Activated T-helper 2 cell treated with anti-CD3 and anti-CD28 coated beads, Interferon-gamma antibody, Interleukin-2, Interleukin-4, amounts not matched to agents 10 μg/mL and 5 μg/mL and 100 μg/mL, durations not matched to agents 14 hours and 24 hours and 36 hours (primary cell): ENCODE measurements at regions not wholly inside any gene's neighbourhood (a gene's known extent, or its start where the extent isn't known, plus 50 kb on each side); places are given as distances from the start of the nearest gene placed in this dataset.
"Not testable (repeated sequence)": the region's sequence is repeated elsewhere in the genome, so short reads cannot be mapped to it uniquely, and the experiment has no call there.

Experiments used
- DNase-seq: peaks from one replicate; pipeline ENCODE4 v3.0.0; 2021; ENCODE audit warnings: low spot score
- H3K27ac Mint-ChIP-seq: one replicate; pipeline ENCODE4 v1.8.0; 2021; ENCODE audit warnings: mixed read lengths
- H3K27me3 Mint-ChIP-seq: one replicate; pipeline ENCODE4 v1.8.0; 2021; ENCODE audit warnings: low read depth, mixed read lengths
- H3K36me3 Mint-ChIP-seq: one replicate; pipeline ENCODE4 v1.8.0; 2021; ENCODE audit warnings: low read depth, mixed read lengths
- H3K4me1 Mint-ChIP-seq: one replicate; pipeline ENCODE4 v1.8.0; 2021; ENCODE audit warnings: low read depth, mixed read lengths
- H3K4me3 Mint-ChIP-seq: one replicate; pipeline ENCODE4 v1.8.0; 2021; ENCODE audit warnings: low read depth, mild to moderate bottlenecking, moderate library complexity, mixed read lengths
- H3K9me3 Mint-ChIP-seq: one replicate; pipeline ENCODE4 v1.8.0; 2021; ENCODE audit warnings: mixed read lengths
- intact Hi-C: fragments of 100-400 bp; cut with micrococcal nuclease; formaldehyde crosslinking; loops from one replicate; pipeline ENCODE4 v1.15.1; 2023

- H3K9me3 Mint-ChIP-seq, H3K27me3 Mint-ChIP-seq, H3K4me1 Mint-ChIP-seq, H3K36me3 Mint-ChIP-seq, intact Hi-C loops: not testable (repeated sequence)
- DNase-seq = peak; percentile 63
- Mint-ChIP-seq H3K27ac (peak overlapping the region; percentile 74), H3K4me3 (peak overlapping the region; percentile 76)
These were observed 143.6 kb downstream of the NBPF8 start for GRCh38 chr1:120558303-120559060.

GRCh38 chr1:120561767-120562166 is 146.9 kb downstream of the NBPF8 start:
- H3K4me3 Mint-ChIP-seq, H3K27ac Mint-ChIP-seq, H3K4me1 Mint-ChIP-seq, DNase-seq, H3K9me3 Mint-ChIP-seq, H3K27me3 Mint-ChIP-seq, H3K36me3 Mint-ChIP-seq, intact Hi-C loops: not testable (repeated sequence)

GRCh38 chr1:120565396-120565795 is 150.6 kb downstream of the NBPF8 start:
- intact Hi-C loops, H3K4me1 Mint-ChIP-seq, H3K9me3 Mint-ChIP-seq, H3K27ac Mint-ChIP-seq, H3K27me3 Mint-ChIP-seq, DNase-seq, H3K36me3 Mint-ChIP-seq, H3K4me3 Mint-ChIP-seq: not testable (repeated sequence)

- H3K9me3 Mint-ChIP-seq, intact Hi-C loops: not testable (repeated sequence)
These were observed 152.8 kb downstream of the NBPF8 start for GRCh38 chr1:120567620-120568019.

GRCh38 chr1:120575201-120575600 is 148.5 kb upstream of the NBPF26 start:
- DNase-seq, H3K36me3 Mint-ChIP-seq, H3K27me3 Mint-ChIP-seq, H3K4me3 Mint-ChIP-seq, H3K27ac Mint-ChIP-seq, H3K4me1 Mint-ChIP-seq, H3K9me3 Mint-ChIP-seq, intact Hi-C loops: not testable (repeated sequence)

More at GRCh38 chr1:120567620-120568019, 152.8 kb downstream of the NBPF8 start:
- not testable (repeated sequence) for DNase-seq, H3K27me3 Mint-ChIP-seq, H3K27ac Mint-ChIP-seq, H3K36me3 Mint-ChIP-seq, H3K4me3 Mint-ChIP-seq, H3K4me1 Mint-ChIP-seq

GRCh38 chr1:120582135-120582534 is 141.6 kb upstream of the NBPF26 start:
- H3K4me3 Mint-ChIP-seq, H3K36me3 Mint-ChIP-seq, intact Hi-C loops, H3K27ac Mint-ChIP-seq, H3K27me3 Mint-ChIP-seq, H3K9me3 Mint-ChIP-seq, H3K4me1 Mint-ChIP-seq, DNase-seq: not testable (repeated sequence)

- H3K27ac Mint-ChIP-seq, H3K9me3 Mint-ChIP-seq, H3K36me3 Mint-ChIP-seq, intact Hi-C loops, H3K27me3 Mint-ChIP-seq, H3K4me1 Mint-ChIP-seq, H3K4me3 Mint-ChIP-seq, DNase-seq: not testable (repeated sequence)
These were observed 137.7 kb upstream of the NBPF26 start for GRCh38 chr1:120586053-120586452.

- intact Hi-C loops, H3K36me3 Mint-ChIP-seq, H3K4me3 Mint-ChIP-seq, H3K9me3 Mint-ChIP-seq, H3K27ac Mint-ChIP-seq, H3K27me3 Mint-ChIP-seq, DNase-seq, H3K4me1 Mint-ChIP-seq: not testable (repeated sequence)
These were observed 134.9 kb upstream of the NBPF26 start for GRCh38 chr1:120588811-120589210.

GRCh38 chr1:120591774-120592173 is 132.0 kb upstream of the NBPF26 start:
- H3K9me3 Mint-ChIP-seq, H3K27me3 Mint-ChIP-seq, intact Hi-C loops, H3K4me3 Mint-ChIP-seq, H3K27ac Mint-ChIP-seq, DNase-seq, H3K36me3 Mint-ChIP-seq, H3K4me1 Mint-ChIP-seq: not testable (repeated sequence)

- H3K36me3 Mint-ChIP-seq, H3K27me3 Mint-ChIP-seq, H3K9me3 Mint-ChIP-seq, H3K27ac Mint-ChIP-seq, DNase-seq, H3K4me1 Mint-ChIP-seq, intact Hi-C loops, H3K4me3 Mint-ChIP-seq: not testable (repeated sequence)
These were observed 130.8 kb upstream of the NBPF26 start for GRCh38 chr1:120592943-120593342.

GRCh38 chr1:120593648-120594047 is 130.1 kb upstream of the NBPF26 start:
- H3K4me3 Mint-ChIP-seq, H3K27ac Mint-ChIP-seq, H3K27me3 Mint-ChIP-seq, intact Hi-C loops, H3K36me3 Mint-ChIP-seq, H3K9me3 Mint-ChIP-seq, H3K4me1 Mint-ChIP-seq, DNase-seq: not testable (repeated sequence)

GRCh38 chr1:120598331-120598951 is 125.3 kb upstream of the NBPF26 start:
- H3K27ac Mint-ChIP-seq, H3K9me3 Mint-ChIP-seq, intact Hi-C loops, DNase-seq, H3K36me3 Mint-ChIP-seq, H3K4me3 Mint-ChIP-seq, H3K4me1 Mint-ChIP-seq, H3K27me3 Mint-ChIP-seq: not testable (repeated sequence)

- H3K4me3 Mint-ChIP-seq, H3K36me3 Mint-ChIP-seq, intact Hi-C loops, H3K27me3 Mint-ChIP-seq, H3K27ac Mint-ChIP-seq, DNase-seq, H3K9me3 Mint-ChIP-seq, H3K4me1 Mint-ChIP-seq: not testable (repeated sequence)
These were observed 124.2 kb upstream of the NBPF26 start for GRCh38 chr1:120599511-120599910.
